ENCODE measurements at regions not wholly inside any gene's neighbourhood (a gene's known extent, or its start where the extent isn't known, plus 50 kb on each side); places are given as distances from the start of the nearest gene placed in this dataset.

DNA sequence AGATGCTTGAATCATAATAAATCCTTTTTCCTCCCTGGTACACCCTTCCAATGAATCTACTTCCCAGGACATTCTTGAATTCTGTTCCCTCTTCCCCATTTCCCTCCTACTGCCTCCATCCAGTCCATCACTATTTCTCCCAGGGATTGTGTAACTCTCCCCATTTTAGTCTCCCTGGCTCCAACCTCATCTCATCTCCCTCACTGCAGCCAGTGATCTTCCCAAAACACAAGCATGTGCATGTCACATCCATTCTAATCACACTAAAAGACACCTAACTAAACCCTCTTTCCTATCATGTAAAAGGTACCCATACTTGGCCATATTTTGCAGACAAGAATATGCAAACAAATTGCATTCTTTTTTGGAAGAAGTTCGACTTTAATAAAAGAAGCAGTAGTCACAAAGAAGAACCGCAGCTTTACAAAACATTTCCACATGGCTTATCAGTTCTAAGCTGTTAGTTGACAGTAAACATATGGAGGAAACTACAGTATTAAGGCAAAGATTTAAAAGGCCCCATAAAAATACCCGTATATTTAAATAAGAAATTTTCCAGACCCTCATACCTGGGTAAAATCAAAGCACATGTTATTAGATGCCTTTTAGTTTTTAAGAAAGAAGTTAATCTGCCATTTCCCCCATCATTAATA lies 111.0 kb downstream of the KCTD12 start:
- Histone ChIP-seq H3K4me2 (ENCODE audit: insufficient read depth, insufficient read length, low read length) (no peak overlapping the region), H3K9me3 (ENCODE audit: control insufficient read depth, low read depth, low read length) (no peaks in the 10 kb centered on the region), H2BK15ac (ENCODE audit: low read depth, low read length) (no peak overlapping the region), H3K79me1 (ENCODE audit: insufficient read depth, low read depth, low read length, poor library complexity, severe bottlenecking) (no peaks in the 10 kb centered on the region), H3K79me2 (ENCODE audit: insufficient read depth, low read length) (no peaks in the 10 kb centered on the region), H3K56ac (ENCODE audit: insufficient read length, low read depth, low read length) (no peak overlapping the region), H2AFZ (ENCODE audit: low read length) (no peak overlapping the region), H2BK5ac (ENCODE audit: insufficient read length, low read length) (no peak overlapping the region), H4K5ac (ENCODE audit: insufficient read length, low read depth, low read length) (no peak overlapping the region), H3K4ac (ENCODE audit: low read depth, low read length) (no peak overlapping the region), H2BK20ac (ENCODE audit: low read depth, low read length, poor library complexity, severe bottlenecking) (no peak overlapping the region), H4K91ac (ENCODE audit: insufficient read length, low read depth, low read length) (no peak overlapping the region), H3T11ph (ENCODE audit: low read length) (no peak overlapping the region), H3K23me2 (ENCODE audit: insufficient read length, low read depth, low read length, poor library complexity, severe bottlenecking) (no peaks in the 10 kb centered on the region), H3K9ac (ENCODE audit: extremely low read depth, insufficient read length, low read length) (no peak overlapping the region), H2BK120ac (ENCODE audit: low read depth, low read length, poor library complexity, severe bottlenecking) (no peak overlapping the region), H3K27ac (ENCODE audit: insufficient read length, low read depth, low read length) (no peak overlapping the region), H3K23ac (ENCODE audit: insufficient read length, low read depth, low read length) (no peak overlapping the region), H4K20me1 (ENCODE audit: control insufficient read depth, insufficient read depth, insufficient read length) (no peaks in the 10 kb centered on the region), H3K27me3 (ENCODE audit: insufficient read depth, low read length) (no peaks in the 10 kb centered on the region), H3K4me1 (ENCODE audit: insufficient read depth, low read length) (no peaks in the 10 kb centered on the region), H3K18ac (ENCODE audit: insufficient read length, low read depth, low read length) (no peak overlapping the region), H2BK12ac (ENCODE audit: insufficient read length, low read depth, low read length) (no peak overlapping the region), H3K14ac (ENCODE audit: insufficient read depth, low read length) (no peak overlapping the region), H4K8ac (replicated peaks; ENCODE audit: insufficient read length, low read depth, low read length) (no peak overlapping the region), H2AK5ac (ENCODE audit: insufficient read length, low read length) (no peak overlapping the region)
- WGBS (ENCODE audit: extremely low coverage, insufficient read length, low lambda C conversion rate): no CpG with 5 or more reads among the region's 3 CpGs
- Mint-ChIP-seq H3K9me3 (no peaks in the 10 kb centered on the region; a peak in 1 of 5 replicates), H3K27ac (no peak overlapping the region), H3K36me3 (ENCODE audit: insufficient read depth in 1 of 3, low read depth in 3 of 3) (no peaks in the 10 kb centered on the region), H3K4me1 (peaks cover 5 to 10% of the 10 kb centered on the region in 2 experiments; a peak in 3 of 4 replicates), H3K27me3 (ENCODE audit: low read depth) (no peaks in the 10 kb centered on the region), H3K4me3 (no peak overlapping the region)
- TF ChIP-seq, protein P1, sequence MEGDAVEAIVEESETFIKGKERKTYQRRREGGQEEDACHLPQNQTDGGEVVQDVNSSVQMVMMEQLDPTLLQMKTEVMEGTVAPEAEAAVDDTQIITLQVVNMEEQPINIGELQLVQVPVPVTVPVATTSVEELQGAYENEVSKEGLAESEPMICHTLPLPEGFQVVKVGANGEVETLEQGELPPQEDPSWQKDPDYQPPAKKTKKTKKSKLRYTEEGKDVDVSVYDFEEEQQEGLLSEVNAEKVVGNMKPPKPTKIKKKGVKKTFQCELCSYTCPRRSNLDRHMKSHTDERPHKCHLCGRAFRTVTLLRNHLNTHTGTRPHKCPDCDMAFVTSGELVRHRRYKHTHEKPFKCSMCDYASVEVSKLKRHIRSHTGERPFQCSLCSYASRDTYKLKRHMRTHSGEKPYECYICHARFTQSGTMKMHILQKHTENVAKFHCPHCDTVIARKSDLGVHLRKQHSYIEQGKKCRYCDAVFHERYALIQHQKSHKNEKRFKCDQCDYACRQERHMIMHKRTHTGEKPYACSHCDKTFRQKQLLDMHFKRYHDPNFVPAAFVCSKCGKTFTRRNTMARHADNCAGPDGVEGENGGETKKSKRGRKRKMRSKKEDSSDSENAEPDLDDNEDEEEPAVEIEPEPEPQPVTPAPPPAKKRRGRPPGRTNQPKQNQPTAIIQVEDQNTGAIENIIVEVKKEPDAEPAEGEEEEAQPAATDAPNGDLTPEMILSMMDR (conservative IDR thresholded peaks at IDR 0.05): no peak
- DNase-seq: no peak
